Stimulated activated CD4-positive, alpha-beta T cell treated with anti-CD3 and anti-CD28 coated beads, Interleukin-1b, Interleukin-23, amount 100 ng/mL, for 48 hours (primary cell): ENCODE measurements at regions not wholly inside any gene's neighbourhood (a gene's known extent, or its start where the extent isn't known, plus 50 kb on each side); places are given as distances from the start of the nearest gene placed in this dataset.

Experiments
- DNase-seq: peaks from one replicate; pipeline ENCODE4 v3.0.0-alpha.2; 2020

- peak; percentile 31 for DNase-seq
Observed at GRCh38 chr14:97916100-97916499, 1118.9 kb downstream of the VRK1 start.

GRCh38 chr14:97916669-97917568, 1119.7 kb downstream of the VRK1 start:
- peak; percentile 45 for DNase-seq

DNA sequence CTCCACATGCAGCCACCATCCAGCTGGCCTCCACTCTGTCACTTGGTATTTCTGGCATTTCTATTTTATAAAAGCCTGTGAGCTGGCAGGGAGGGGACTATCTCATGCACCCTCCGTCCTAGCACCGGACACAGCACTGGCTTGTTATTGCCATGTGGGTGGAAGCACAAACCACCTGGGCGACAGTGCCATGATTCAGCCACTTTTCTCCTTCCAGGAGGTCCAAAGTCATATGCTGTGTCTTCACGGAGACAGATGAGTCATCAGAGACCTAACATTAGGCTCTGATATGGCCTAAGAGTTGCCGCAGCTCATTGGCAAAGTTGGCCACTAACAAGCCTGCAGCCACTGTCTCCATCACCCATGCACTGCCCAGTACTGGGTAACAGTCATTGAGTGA, 1123.0 kb downstream of the VRK1 start:
- no peak for DNase-seq

DNA sequence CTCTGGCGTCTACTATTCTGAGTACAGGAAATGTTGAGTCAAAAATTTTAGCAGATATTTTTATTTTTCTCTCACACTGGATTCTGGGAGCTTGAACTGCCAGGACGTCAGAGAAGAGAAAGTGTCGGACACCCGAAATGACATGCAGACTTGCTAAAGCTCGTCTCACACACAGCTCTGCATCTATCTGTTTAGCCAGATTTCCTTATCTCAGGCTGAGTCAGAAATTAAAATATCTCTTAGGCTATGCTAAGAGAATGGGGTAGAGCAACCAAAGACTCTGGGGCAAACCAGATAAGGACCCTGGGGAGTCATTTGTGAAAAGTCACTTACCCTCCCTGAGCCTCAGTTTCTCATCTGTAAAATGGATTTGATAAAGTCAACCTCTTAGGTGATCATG, 1124.1 kb downstream of the VRK1 start:
- DNase-seq = no peak

DNA sequence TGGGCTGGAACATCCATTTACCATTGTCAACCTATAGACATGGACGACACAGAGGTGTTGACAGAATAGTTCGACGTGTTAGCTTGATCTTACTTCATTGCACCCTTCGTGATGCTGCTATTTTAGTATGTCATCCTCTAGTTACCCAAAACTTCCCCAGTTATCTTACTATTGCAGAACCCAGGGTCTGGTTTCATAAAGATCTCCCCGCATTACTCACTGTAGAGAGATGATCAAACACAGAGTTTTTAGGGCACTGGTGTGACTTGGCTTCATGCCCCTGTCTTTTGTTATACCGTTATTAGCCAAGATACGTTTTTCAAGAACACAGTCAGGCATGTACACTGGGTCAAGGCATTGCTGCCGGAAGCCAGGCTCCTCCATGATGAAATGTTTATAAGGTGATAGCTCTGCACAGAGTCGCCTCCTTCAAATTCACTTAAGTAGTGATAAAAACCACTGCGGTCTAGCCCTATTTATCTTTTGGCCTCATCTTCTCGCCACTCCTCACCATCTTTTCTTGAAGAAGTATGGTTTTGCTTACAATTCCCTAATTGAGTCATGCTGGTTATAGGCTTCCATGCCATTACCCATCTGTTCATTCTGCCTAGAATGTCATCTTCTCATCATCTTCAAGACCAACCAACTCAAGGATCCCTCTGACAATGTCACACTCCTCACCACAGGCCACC, 1127.9 kb downstream of the VRK1 start:
- no peak for DNase-seq

DNA sequence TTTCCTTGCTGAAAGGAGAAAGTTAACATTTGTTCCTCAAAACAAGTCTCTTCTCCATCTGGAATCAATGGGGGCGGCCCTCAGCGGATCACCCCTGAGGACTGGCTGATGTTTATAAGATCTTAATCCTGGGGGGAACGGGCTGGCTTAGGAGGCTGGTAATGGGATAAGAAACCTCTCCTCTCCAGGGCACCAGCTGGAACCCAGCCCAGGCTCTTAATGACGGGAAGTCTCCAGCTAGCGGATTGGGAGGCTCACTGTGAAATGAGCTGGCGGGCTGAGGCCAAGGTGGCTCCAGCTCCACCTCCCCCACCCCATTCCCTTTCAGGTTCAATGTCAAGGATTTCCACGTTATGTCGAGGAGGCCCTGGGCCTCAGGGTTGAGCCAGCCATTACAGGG, 1133.0 kb downstream of the VRK1 start:
- no peak for DNase-seq

- DNase-seq = no peak
Observed at GRCh38 chr14:97931273-97931672, 1134.1 kb downstream of the VRK1 start.

DNA sequence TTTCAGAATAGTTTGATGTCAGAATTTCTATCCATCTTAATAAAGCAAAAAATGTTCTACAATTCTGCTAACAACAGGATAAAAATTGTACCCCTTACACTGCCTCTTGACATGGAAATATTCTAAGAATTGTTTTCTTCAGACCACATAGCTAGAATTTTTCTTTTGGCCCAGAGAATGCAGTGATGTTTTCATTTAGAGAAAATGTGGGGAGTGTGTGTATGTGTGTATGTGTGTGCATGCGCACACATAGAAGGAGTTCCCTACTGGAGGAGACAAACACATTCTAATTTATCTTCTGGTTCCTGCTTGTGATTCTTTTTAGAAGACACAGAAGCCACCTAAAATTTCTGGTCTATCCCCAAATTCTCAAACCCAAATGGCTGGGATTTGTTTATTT, 1145.7 kb downstream of the VRK1 start:
- DNase-seq = no peak

- peak; percentile 61 for DNase-seq
Observed at GRCh38 chr14:97943619-97944018, 1146.4 kb downstream of the VRK1 start.

- DNase-seq = no peak
Observed at GRCh38 chr14:97944380-97944779, 1147.2 kb downstream of the VRK1 start.

GRCh38 chr14:97945631-97946030, 1148.4 kb downstream of the VRK1 start:
- DNase-seq = no peak

DNA sequence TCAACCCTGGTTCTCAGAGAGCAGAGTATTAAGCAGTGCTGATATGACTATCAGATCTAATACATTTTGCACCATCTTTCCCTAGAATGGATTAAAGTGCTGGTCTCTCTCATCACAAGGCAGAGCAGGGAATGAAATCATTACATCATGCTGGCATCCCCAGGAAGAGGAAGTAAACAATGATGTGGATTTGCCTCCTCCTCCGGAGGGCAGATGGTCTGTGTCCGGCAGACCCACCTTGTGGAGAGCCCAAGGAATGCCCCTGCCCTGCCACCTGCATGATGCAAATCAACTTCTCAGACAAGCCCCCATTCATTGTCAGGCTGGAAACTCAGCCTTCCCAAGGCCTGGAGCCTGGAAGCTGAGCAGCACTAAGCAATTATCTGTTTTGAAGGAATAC, 1149.1 kb downstream of the VRK1 start:
- DNase-seq = no peak

- no peak for DNase-seq
Observed at GRCh38 chr14:97946641-97947040, 1149.5 kb downstream of the VRK1 start.

GRCh38 chr14:97948841-97949240, 1151.7 kb downstream of the VRK1 start:
- no peak for DNase-seq

DNA sequence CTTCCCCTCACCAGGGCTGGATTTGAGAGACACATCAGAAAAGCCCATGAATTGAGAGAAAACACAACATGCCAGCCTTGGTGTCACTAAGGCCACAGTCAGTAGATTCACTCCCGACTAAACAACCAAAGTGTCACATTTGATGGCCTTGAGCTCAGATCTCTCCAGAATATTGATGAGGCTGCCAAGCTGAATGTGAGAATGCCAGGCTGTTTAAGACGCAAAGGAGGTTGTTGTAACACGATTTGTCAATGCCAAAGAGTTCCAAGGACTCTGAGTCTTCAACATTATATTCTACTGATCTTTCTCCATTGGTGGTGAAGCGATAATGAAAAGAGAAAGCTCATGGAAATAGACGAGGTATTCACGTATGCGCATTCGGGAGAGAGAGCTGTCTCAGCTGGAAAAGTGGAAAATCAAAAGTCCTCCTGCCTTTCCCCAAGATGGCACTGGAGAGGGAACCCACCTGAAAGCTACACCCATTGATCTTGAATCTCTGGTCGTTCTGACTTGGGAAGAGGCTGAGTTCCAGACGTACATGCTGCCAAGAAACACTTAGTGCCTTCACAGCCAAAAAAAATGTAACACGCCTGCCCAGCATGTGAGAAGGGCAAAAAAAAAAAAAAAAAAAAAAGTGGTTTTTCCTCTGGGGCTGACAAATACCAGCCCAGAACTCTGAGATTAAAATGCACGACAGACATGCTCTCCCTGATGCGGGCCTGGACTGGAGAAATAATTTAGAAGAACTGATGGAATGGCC, 1159.6 kb downstream of the VRK1 start:
- no peak for DNase-seq

GRCh38 chr14:97959251-97959650, 1162.1 kb downstream of the VRK1 start:
- no peak for DNase-seq

- DNase-seq = no peak
Observed at GRCh38 chr14:97960436-97960835, 1163.3 kb downstream of the VRK1 start.

GRCh38 chr14:97970222-97970621, 1173.0 kb downstream of the VRK1 start:
- DNase-seq = no peak

- no peak for DNase-seq
Observed at GRCh38 chr14:97975216-97975615, 1178.0 kb downstream of the VRK1 start.

DNA sequence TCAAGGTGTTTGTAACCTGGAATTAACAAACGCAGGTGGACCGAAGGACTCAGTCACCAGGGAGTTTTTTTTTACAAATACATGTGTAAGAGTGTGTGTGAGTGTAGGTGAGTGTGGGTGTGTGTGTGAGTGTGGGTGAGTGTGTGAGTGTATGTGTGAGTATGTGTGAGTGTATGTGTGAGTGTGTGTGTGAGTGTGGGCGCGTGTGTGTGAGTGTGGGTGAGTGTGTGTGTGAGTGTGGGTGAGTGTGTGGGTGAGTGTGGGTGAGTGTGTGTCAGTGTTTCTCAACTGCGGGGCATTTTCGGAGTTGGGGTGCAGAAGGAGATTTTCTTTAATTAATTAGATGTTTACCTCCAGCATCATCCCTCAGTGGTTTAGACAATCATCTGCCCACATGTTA, 1178.8 kb downstream of the VRK1 start:
- DNase-seq = no peak

DNA sequence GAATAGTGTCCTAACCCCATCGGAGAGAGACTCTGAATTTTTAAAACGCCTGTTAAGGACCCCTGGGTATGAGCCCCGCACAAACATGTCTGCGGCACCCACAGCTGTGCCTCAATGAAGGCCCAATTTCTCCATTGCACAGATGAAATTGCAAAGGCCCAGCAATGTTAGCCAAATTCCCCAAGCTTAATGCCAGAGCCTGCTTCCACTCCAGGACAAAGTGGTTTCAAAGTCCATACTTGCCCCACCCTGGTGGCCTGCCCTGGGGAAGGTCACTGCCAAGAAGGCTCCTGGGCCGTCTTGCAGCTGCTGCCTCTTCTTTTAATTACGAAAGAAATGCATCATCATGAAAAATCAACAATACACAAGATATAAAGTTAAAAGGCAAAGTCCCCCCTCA, 1179.7 kb downstream of the VRK1 start:
- no peak for DNase-seq

DNA sequence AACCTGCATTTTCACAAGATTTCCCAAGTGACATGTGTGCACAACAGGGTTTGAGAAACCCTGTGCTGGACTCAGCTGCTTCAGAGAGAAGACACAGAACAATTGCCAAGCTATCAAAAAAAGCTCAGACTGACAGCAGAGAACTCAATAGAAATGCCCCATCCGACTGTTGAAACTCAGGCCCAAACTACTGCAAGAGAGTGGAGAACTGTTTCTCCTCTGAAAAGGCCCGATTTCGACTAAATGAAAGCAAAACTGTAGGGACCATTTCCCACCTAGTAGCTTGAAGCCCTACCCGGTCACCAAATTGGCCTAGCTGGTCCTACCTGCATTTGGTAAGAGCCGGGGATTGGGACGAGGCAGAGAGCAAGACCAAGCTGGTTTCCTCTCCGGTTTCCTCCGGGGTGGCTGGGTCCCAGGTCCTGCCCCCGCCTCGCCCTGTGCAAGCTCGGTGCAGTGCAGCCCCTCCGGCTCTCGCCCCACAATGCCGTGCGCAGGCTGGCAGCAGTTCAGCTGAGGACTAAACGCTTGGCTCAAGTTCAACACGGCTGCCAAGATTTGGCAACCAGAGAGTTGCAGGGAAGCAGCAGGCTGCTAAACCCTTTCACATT, 1180.6 kb downstream of the VRK1 start:
- DNase-seq = peak; percentile 84

DNA sequence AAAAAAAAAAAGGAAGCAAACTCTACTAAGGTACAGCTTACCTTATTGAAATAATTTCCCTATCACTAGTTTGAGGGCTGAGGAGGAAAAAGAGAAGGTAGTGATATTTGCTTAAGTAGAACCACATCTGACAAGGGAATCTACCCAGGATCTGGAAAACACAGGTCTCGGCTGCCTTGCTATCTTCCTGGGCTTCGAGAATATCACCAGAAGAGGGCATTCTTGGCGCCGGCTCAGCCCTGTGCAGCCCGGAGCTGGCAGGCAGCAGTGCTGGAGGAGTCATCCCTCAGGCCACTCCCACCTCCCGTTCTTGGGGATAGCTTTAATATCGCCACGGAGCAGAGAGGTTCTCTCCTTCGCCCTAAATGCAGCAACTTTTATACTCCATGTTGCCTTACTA, 1181.2 kb downstream of the VRK1 start:
- DNase-seq = peak; percentile 87
